ENCODE measurements at regions not wholly inside any gene's neighbourhood (a gene's known extent, or its start where the extent isn't known, plus 50 kb on each side); places are given as distances from the start of the nearest gene placed in this dataset.

- TF ChIP-seq KDM5B (IDR thresholded peaks at IDR 0.05; ENCODE audit: insufficient replicate concordance, low read depth, low read length) (no peak), ZNF696 (CRISPR knock-in tag; conservative IDR thresholded peaks at IDR 0.05) (no peak), GTF2A2 (tag; IDR thresholded peaks at IDR 0.05) (no peak), SAP30 (IDR thresholded peaks at IDR 0.05; ENCODE audit: borderline replicate concordance, insufficient read depth, low read depth, low read length, poor library complexity, severe bottlenecking) (no peak)
Measured at GRCh38 chr10:51007781-51008180, 66.5 kb upstream of the PRKG1 start (continued).

GRCh38 chr10:51008346-51008745 lies 65.9 kb upstream of the PRKG1 start:
- Histone ChIP-seq H3K36me3 (ENCODE audit: control insufficient read depth, insufficient read depth, low read length) (no peaks in the 10 kb centered on the region), H4K20me1 (replicated peaks; ENCODE audit: control insufficient read depth, insufficient read depth, low read length) (no peaks in the 10 kb centered on the region), H3K9ac (ENCODE audit: insufficient read depth in 1 of 2, low read depth in 2 of 2, low read length in 2 of 2) (no peak overlapping the region), H3K9me3 (replicated peaks; ENCODE audit: control insufficient read depth, insufficient read depth, low read depth, low read length) (no peaks in the 10 kb centered on the region), H3K27me3 (ENCODE audit: control insufficient read depth in 2 of 2, insufficient read depth in 2 of 2, low read length in 2 of 2) (no peaks in the 10 kb centered on the region), H3K4me2 (ENCODE audit: insufficient read depth, low read length) (no peak overlapping the region), H3K79me2 (ENCODE audit: control insufficient read depth, insufficient read depth, low read length) (no peaks in the 10 kb centered on the region), H3K4me3 (no peak overlapping the region), H3K9me1 (ENCODE audit: control insufficient read depth, insufficient read depth, low read length) (no peaks in the 10 kb centered on the region), H3K27ac (ENCODE audit: extremely low read depth, low read depth, low read length) (no peak overlapping the region), H2AFZ (ENCODE audit: low read depth, low read length) (no peak overlapping the region), H3K4me1 (replicated peaks in 1 of 2; ENCODE audit: control insufficient read depth in 2 of 2, insufficient read depth in 2 of 2, low read length in 2 of 2) (no peaks in the 10 kb centered on the region)
- no peak for FAIRE-seq
- in situ Hi-C loops (cut with MboI), result loop anchor here (25.0 kb wide), 1 partner anchor 1204 kb away; no protein-coding TSS in a partner anchor
- CTCF ChIA-PET (ENCODE audit: low intra/inter-chr PET ratio), result no interaction called here
- 0% methylated on average over 3 of the region's 3 CpGs for WGBS (ENCODE audit: insufficient coverage, low coverage, missing lambda C conversion rate)
- POLR2A ChIA-PET, result no interaction called here
- no peak for TF ChIP-seq DDX20 (tag; IDR thresholded peaks at IDR 0.05; ENCODE audit: low read depth)
- no peak for TF ChIP-seq ETV1 (tag; conservative IDR thresholded peaks at IDR 0.05; ENCODE audit: low read depth)
- TF ChIP-seq CEBPZ (IDR thresholded peaks at IDR 0.05; ENCODE audit: borderline replicate concordance, low read depth, low read length), result no peak
- intact Hi-C loops (cut with micrococcal nuclease), result loop anchor here (10.0 kb wide), 2 partner anchors 956 to 1776 kb away; no protein-coding TSS in a partner anchor
- BruUV-seq (replicated peaks), result no TSS peak
- no peak for ATAC-seq
- no peak for DNase-seq (ENCODE audit: extremely low read depth in 1 of 4, low spot score in 3 of 4)
